MCF 10A (cell line): ENCODE measurements at regions not wholly inside any gene's neighbourhood (a gene's known extent, or its start where the extent isn't known, plus 50 kb on each side); places are given as distances from the start of the nearest gene placed in this dataset.
A peak's percentile ranks its signal among the peaks of the same experiment; 100 is the strongest.

Experiments
- BruUV-seq: library from RNA; stranded (reverse); fragments of 400-500 nt; replicated peaks from 2 replicates; lab custom pipeline; 2021; lab: Mats Ljungman, UMichigan
- CTCF ChIA-PET: fragments of 300-600 bp; sonication (Branson Sonifier 250); formaldehyde crosslinking; extraction: SDS; loops from one replicate; lab custom pipeline; 2021; ENCODE audit warnings: antibody characterized with exemption, inconsistent platforms; lab: Yijun Ruan, JAX
- POLR2A ChIA-PET: fragments of 300-600, 350-650 bp; sonication (Branson Sonifier 250); formaldehyde crosslinking; extraction: SDS; loops from one replicate; lab custom pipeline; 2020; ENCODE audit warnings: antibody characterized with exemption, inconsistent platforms; lab: Yijun Ruan, JAX
- DNase-seq: peaks from one replicate; pipeline ENCODE4 v3.0.0-alpha.2; 2018; ENCODE audit not compliant: unreplicated experiment
- H3K27ac Mint-ChIP-seq: one replicate; pipeline ENCODE4 v1.8.0; 2022; ENCODE audit warnings: mild to moderate bottlenecking, low read depth, mixed read lengths; ENCODE audit not compliant: unreplicated experiment
- H3K27me3 Mint-ChIP-seq: one replicate; pipeline ENCODE4 v1.8.0; 2022; ENCODE audit warnings: mixed read lengths; ENCODE audit not compliant: insufficient read depth, unreplicated experiment
- H3K36me3 Mint-ChIP-seq: one replicate; pipeline ENCODE4 v1.8.0; 2022; ENCODE audit warnings: mild to moderate bottlenecking, moderate library complexity, mixed read lengths; ENCODE audit not compliant: insufficient read depth, unreplicated experiment
- H3K4me1 Mint-ChIP-seq: one replicate; pipeline ENCODE4 v1.8.0; 2022; ENCODE audit warnings: mixed read lengths; ENCODE audit not compliant: insufficient read depth, unreplicated experiment
- H3K4me3 Mint-ChIP-seq: one replicate; pipeline ENCODE4 v1.8.0; 2022; ENCODE audit warnings: mild to moderate bottlenecking, moderate library complexity, mixed read lengths; ENCODE audit not compliant: unreplicated experiment
- H3K9me3 Mint-ChIP-seq: one replicate; pipeline ENCODE4 v1.8.0; 2022; ENCODE audit warnings: mixed read lengths; ENCODE audit not compliant: unreplicated experiment
- intact Hi-C: fragments of 100-400 bp; cut with micrococcal nuclease; formaldehyde crosslinking; loops from 2 replicates; pipeline ENCODE4 v1.14.1; 2022
- TF ChIP-seq, protein P1 (sequence below): fragments of 200-600 bp; IDR thresholded peaks from one replicate; pipeline ENCODE4 v1.8.0; 2022; ENCODE audit warnings: antibody characterized with exemption, mild to moderate bottlenecking; ENCODE audit not compliant: unreplicated experiment

DNA sequence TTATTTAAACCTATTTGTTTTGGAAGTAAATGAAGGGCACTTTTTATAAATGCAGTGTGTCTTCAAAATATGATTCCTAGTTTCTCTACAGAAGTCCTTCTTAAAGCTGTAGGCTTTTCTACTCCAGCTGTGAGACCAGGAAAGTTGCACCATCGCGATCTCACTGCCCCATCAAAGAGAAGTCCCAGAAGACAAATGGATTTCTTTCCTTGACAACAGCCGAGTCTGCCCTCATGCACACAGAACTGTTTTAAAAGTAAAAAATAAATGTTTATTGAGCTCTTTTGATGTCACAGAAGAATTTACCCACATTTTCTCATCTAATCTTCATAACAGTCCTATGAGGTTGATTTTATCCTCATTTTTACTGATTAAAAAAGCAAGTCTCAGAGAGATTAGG lies 324.4 kb upstream of the NT5E start:
- BruUV-seq = no TSS peak
- H3K36me3 Mint-ChIP-seq = no peaks in the 10 kb centered on the region
- no peak overlapping the region for H3K4me3 Mint-ChIP-seq
- H3K4me1 Mint-ChIP-seq = peaks cover 17% of the 10 kb centered on the region
- H3K27me3 Mint-ChIP-seq = no peaks in the 10 kb centered on the region
- no peak for DNase-seq
- H3K9me3 Mint-ChIP-seq = no peaks in the 10 kb centered on the region
- ChIA-PET POLR2A (interaction anchor here (0.7 kb wide), 1 partner anchor 1240 kb away, joined by 3 read pairs; no protein-coding TSS in a partner anchor), CTCF (interaction anchor here (0.6 to 1.6 kb wide), 10 partner anchors 10 to 865 kb away, joined by 3 to 5 read pairs (median 4); no protein-coding TSS in a partner anchor)
- H3K27ac Mint-ChIP-seq = no peak overlapping the region
- TF ChIP-seq, protein P1, sequence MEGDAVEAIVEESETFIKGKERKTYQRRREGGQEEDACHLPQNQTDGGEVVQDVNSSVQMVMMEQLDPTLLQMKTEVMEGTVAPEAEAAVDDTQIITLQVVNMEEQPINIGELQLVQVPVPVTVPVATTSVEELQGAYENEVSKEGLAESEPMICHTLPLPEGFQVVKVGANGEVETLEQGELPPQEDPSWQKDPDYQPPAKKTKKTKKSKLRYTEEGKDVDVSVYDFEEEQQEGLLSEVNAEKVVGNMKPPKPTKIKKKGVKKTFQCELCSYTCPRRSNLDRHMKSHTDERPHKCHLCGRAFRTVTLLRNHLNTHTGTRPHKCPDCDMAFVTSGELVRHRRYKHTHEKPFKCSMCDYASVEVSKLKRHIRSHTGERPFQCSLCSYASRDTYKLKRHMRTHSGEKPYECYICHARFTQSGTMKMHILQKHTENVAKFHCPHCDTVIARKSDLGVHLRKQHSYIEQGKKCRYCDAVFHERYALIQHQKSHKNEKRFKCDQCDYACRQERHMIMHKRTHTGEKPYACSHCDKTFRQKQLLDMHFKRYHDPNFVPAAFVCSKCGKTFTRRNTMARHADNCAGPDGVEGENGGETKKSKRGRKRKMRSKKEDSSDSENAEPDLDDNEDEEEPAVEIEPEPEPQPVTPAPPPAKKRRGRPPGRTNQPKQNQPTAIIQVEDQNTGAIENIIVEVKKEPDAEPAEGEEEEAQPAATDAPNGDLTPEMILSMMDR = no peak
- intact Hi-C loops = loop anchor here (2.0 to 5.0 kb wide), 6 partner anchors 111 to 898 kb away; partner anchors contain the start of gene CEP162

GRCh38 chr6:85124472-85125354 lies 325.2 kb upstream of the NT5E start:
- intact Hi-C loops = loop anchor here (2.0 to 5.0 kb wide), 6 partner anchors 110 to 897 kb away; partner anchors contain the start of gene CEP162
- no peaks in the 10 kb centered on the region for H3K9me3 Mint-ChIP-seq
- no peaks in the 10 kb centered on the region for H3K36me3 Mint-ChIP-seq
- ChIA-PET POLR2A (interaction anchor here (0.7 to 1.3 kb wide), 2 partner anchors 15 to 1240 kb away, joined by 3 read pairs; no protein-coding TSS in a partner anchor), CTCF (interaction anchor here (0.5 to 1.6 kb wide), 10 partner anchors 9 to 927 kb away, joined by 3 to 5 read pairs (median 3); no protein-coding TSS in a partner anchor)
- H3K27me3 Mint-ChIP-seq = no peaks in the 10 kb centered on the region
- peaks cover 17% of the 10 kb centered on the region for H3K4me1 Mint-ChIP-seq
- TSS peak; percentile 97 for BruUV-seq
- H3K27ac Mint-ChIP-seq = peak overlapping the region; percentile 78
- DNase-seq = peak; percentile 32
- TF ChIP-seq, protein P1 = no peak
- H3K4me3 Mint-ChIP-seq = no peak overlapping the region

DNA sequence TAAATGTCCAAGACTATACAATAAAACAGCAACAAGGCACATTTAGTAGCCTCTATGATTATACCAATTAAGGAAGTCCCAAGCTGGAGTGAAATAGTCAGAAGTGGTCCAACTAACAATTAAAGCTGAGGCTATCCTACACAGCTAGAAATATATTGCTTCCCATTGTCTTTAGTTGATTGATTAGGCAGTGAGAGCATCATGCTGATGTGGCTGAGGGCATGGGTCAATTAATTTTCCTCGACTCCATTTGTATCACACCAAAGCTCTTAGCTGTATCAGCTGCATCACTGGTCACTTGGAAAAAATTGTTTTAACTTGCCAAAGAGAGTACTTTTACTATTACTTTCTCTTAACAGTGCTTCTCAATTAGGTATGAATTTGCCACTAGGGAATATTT lies 328.7 kb upstream of the NT5E start:
- POLR2A ChIA-PET = no interaction called here
- CTCF ChIA-PET = interaction anchor here (0.6 kb wide), 1 partner anchor 1107 kb away, joined by 3 read pairs; no protein-coding TSS in a partner anchor

More for the DNA sequence above, 328.7 kb upstream of the NT5E start:
- peaks cover 9% of the 10 kb centered on the region for H3K4me1 Mint-ChIP-seq
- H3K36me3 Mint-ChIP-seq = no peaks in the 10 kb centered on the region
- no peak for DNase-seq
- intact Hi-C loops = no loop called here
- H3K9me3 Mint-ChIP-seq = no peaks in the 10 kb centered on the region
- H3K27me3 Mint-ChIP-seq = no peaks in the 10 kb centered on the region
- BruUV-seq = no TSS peak
- H3K4me3 Mint-ChIP-seq = no peak overlapping the region
- no peak overlapping the region for H3K27ac Mint-ChIP-seq
- TF ChIP-seq, protein P1 = no peak
